Liver (tissue), 8 donors: ENCODE measurements at regions not wholly inside any gene's neighbourhood (a gene's known extent, or its start where the extent isn't known, plus 50 kb on each side); places are given as distances from the start of the nearest gene placed in this dataset.

ENCODE experiments used
- DNase-seq: peaks from one replicate; pipeline ENCODE4 v3.0.0-alpha.2; 2017; ENCODE audit warnings: low spot score
- H3K27ac ChIP-seq, 2 donors: one replicate each; pipeline ENCODE4 v1.7.0; 2013; ENCODE audit warnings: inconsistent platforms in 2 of 2, low read length in 2 of 2, control low read depth in 1 of 2, low read depth in 1 of 2, mild to moderate bottlenecking in 1 of 2
- H3K27me3 ChIP-seq, 4 donors: one replicate each; pipeline versions ENCODE4 v1.6.1 to v1.7.0; 2013; ENCODE audit warnings: low read length in 3 of 4, inconsistent platforms in 1 of 4, mild to moderate bottlenecking in 1 of 4, moderate library complexity in 1 of 4; ENCODE audit not compliant: control insufficient read depth in 4 of 4, insufficient read depth in 4 of 4
- H3K36me3 ChIP-seq, 4 donors: one replicate each; pipeline versions ENCODE4 v1.6.1 to v1.7.0; 2013; ENCODE audit warnings: low read length in 3 of 4, mild to moderate bottlenecking in 3 of 4, low read depth in 1 of 4, moderate library complexity in 1 of 4; ENCODE audit not compliant: control insufficient read depth in 4 of 4, insufficient read depth in 3 of 4
- H3K4me1 ChIP-seq, 4 donors: one replicate each; pipeline versions ENCODE4 v1.6.1 to v1.7.0; 2013; ENCODE audit warnings: low read length in 3 of 4, mild to moderate bottlenecking in 3 of 4, moderate library complexity in 1 of 4; ENCODE audit not compliant: control insufficient read depth in 4 of 4, insufficient read depth in 4 of 4
- H3K4me3 ChIP-seq, 3 donors: one replicate each; pipeline versions ENCODE4 v1.6.1 to v1.7.0; 2013; ENCODE audit warnings: low read length in 3 of 3, control low read depth in 1 of 3, low read depth in 1 of 3, mild to moderate bottlenecking in 1 of 3
- H3K9ac ChIP-seq, 2 donors: one replicate each; pipeline ENCODE4 v1.7.0; 2013; ENCODE audit warnings: low read length in 2 of 2, mild to moderate bottlenecking in 2 of 2, moderate library complexity in 2 of 2, control low read depth in 1 of 2, low read depth in 1 of 2
- H3K9me3 ChIP-seq, 4 donors: one replicate each; pipeline versions ENCODE4 v1.6.1 to v1.7.0; 2013; ENCODE audit warnings: low read length in 3 of 4; ENCODE audit not compliant: control insufficient read depth in 4 of 4
- ATF3 ChIP-seq: IDR thresholded peaks from 2 replicates; pipeline ENCODE4 v1.6.1; 2016; ENCODE audit warnings: antibody characterized with exemption
- CTCF ChIP-seq: fragments of 150-350 bp; IDR thresholded peaks from 2 replicates; pipeline ENCODE4 v1.5.1; 2017; ENCODE audit warnings: improper control_type of control experiment, low read depth, low read length; ENCODE audit not compliant: missing input control
- EGR1 ChIP-seq, 2 donors: IDR thresholded peaks; 2 replicates each; pipeline ENCODE4 v1.6.1; 2016 to 2018; ENCODE audit warnings: antibody characterized with exemption in 2 of 2, low read depth in 2 of 2
- FOXA1 ChIP-seq: IDR thresholded peaks from 2 replicates; pipeline ENCODE4 v1.6.1; 2016; ENCODE audit warnings: antibody characterized with exemption
- HNF4A ChIP-seq, 2 donors: conservative IDR thresholded peaks; 2 replicates each; pipeline ENCODE4 v1.6.1; 2016; ENCODE audit warnings: antibody characterized with exemption in 2 of 2, mild to moderate bottlenecking in 2 of 2
- MAX ChIP-seq: IDR thresholded peaks from 2 replicates; pipeline ENCODE4 v1.6.1; 2016; ENCODE audit warnings: antibody characterized with exemption
- RAD21 ChIP-seq, 2 donors: IDR thresholded peaks; 2 replicates each; pipeline ENCODE4 v1.6.1; 2016; ENCODE audit warnings: antibody characterized with exemption in 2 of 2, mild to moderate bottlenecking in 2 of 2
- REST ChIP-seq: IDR thresholded peaks from 2 replicates; pipeline ENCODE4 v1.6.1; 2016; ENCODE audit warnings: antibody characterized with exemption, mild to moderate bottlenecking
- RXRA ChIP-seq, 2 donors: IDR thresholded peaks; 2 replicates each; pipeline ENCODE4 v1.6.1; 2017 to 2018; ENCODE audit warnings: antibody characterized with exemption in 2 of 2, mild to moderate bottlenecking in 1 of 2
- SP1 ChIP-seq: IDR thresholded peaks from 2 replicates; pipeline ENCODE4 v1.6.1; 2018; ENCODE audit warnings: antibody characterized with exemption, mild to moderate bottlenecking
- TAF1 ChIP-seq: conservative IDR thresholded peaks from 2 replicates; pipeline ENCODE4 v1.6.1; 2016; ENCODE audit warnings: antibody characterized with exemption, mild to moderate bottlenecking
- ZBTB33 ChIP-seq: IDR thresholded peaks from 2 replicates; pipeline ENCODE4 v1.6.1; 2016; ENCODE audit warnings: antibody characterized with exemption
- WGBS: extraction: QIAGEN DNeasy Blood & Tissue Kit; methylation state at CpG from one replicate; pipeline ENCODE4 v1.1.7; 2013; 5-methylcytosine and 5-hydroxymethylcytosine counted together
- donor health status: healthy.
- donor health status: healthy.
- donor health status: healthy.
- donor health status: healthy.
- donor health status: healthy.

- no peaks in the 10 kb centered on the region for H3K9me3 ChIP-seq
- no peak overlapping the region for H3K27ac ChIP-seq
- DNase-seq = no peak
Measured at GRCh38 chr14:51310505-51310944, 70.5 kb downstream of the TMX1 start.

GRCh38 chr14:51314321-51315015, 74.4 kb downstream of the TMX1 start:
- WGBS = 88% methylated on average over 4 of the region's 4 CpGs
- Histone ChIP-seq H3K27ac (no peak overlapping the region), H3K9me3 (no peaks in the 10 kb centered on the region), H3K4me1 (no peaks in the 10 kb centered on the region), H3K9ac (no peak overlapping the region), H3K36me3 (no peaks in the 10 kb centered on the region), H3K27me3 (no peaks in the 10 kb centered on the region), H3K4me3 (no peak overlapping the region)
- DNase-seq = no peak
- no peak for TF ChIP-seq CTCF
- no peak for TF ChIP-seq RXRA (IDR thresholded peaks at IDR 0.05)
- TF ChIP-seq EGR1 (IDR thresholded peaks at IDR 0.05; ENCODE audit: low read depth in 2 of 2) = no peak
- TF ChIP-seq RAD21 (IDR thresholded peaks at IDR 0.05) = no peak
- TF ChIP-seq REST = no peak

More at GRCh38 chr14:51310505-51310944, 70.5 kb downstream of the TMX1 start:
- H3K4me3 ChIP-seq = no peak overlapping the region
- H3K36me3 ChIP-seq = no peaks in the 10 kb centered on the region
- H3K9ac ChIP-seq = no peak overlapping the region
- WGBS = 77% methylated on average over 1 of the region's 1 CpG
- no peaks in the 10 kb centered on the region for H3K4me1 ChIP-seq
- no peak for TF ChIP-seq EGR1 (IDR thresholded peaks at IDR 0.05; ENCODE audit: low read depth in 2 of 2)
- TF ChIP-seq ZBTB33 = no peak
- no peak for TF ChIP-seq HNF4A (conservative IDR thresholded peaks at IDR 0.05)
- no peak for TF ChIP-seq TAF1
- no peak for TF ChIP-seq SP1
- TF ChIP-seq CTCF = no peak
- no peak for TF ChIP-seq RAD21 (IDR thresholded peaks at IDR 0.05)
- TF ChIP-seq MAX = no peak
- no peak for TF ChIP-seq FOXA1
- no peak for TF ChIP-seq ATF3
- no peaks in the 10 kb centered on the region for H3K27me3 ChIP-seq
